T-cell (primary cell): ENCODE measurements at regions not wholly inside any gene's neighbourhood (a gene's known extent, or its start where the extent isn't known, plus 50 kb on each side); places are given as distances from the start of the nearest gene placed in this dataset.

Experiments used
- ATAC-seq, 4 experiments: fragments of 200-7000 bp in 3 of 4; fragments of 150-1000 bp in 1 of 4; cut with Tn5 transposase; replicated peaks in 1 of 4; 1 replicate in 3 of 4; 2 replicates in 1 of 4; pipeline ENCODE4 v1.10.0; 2021; ENCODE audit warnings: moderate library complexity in 3 of 4, mild to moderate bottlenecking in 2 of 4, moderate number of reproducible peaks in 1 of 4
- CTCF ChIA-PET, 2 donors: fragments of 300-600 bp; sonication (Branson Sonifier 250); formaldehyde crosslinking; loops; one replicate each; lab custom pipeline; 2022; ENCODE audit warnings: antibody characterized with exemption in 2 of 2; lab: Charles Lee
- POLR2A ChIA-PET, 2 donors: fragments of 300-600 bp; sonication (Branson Sonifier 250); formaldehyde crosslinking; loops; one replicate each; lab custom pipeline; 2022; ENCODE audit warnings: antibody characterized with exemption in 2 of 2; lab: Charles Lee
- DNase-seq, 35 experiments: peaks; one replicate each; pipeline versions ENCODE4 v3.0.0 to v3.0.0-alpha.2; 2013 to 2023
- H3K27ac ChIP-seq: one replicate; pipeline ENCODE4 v1.5.1; 2013; ENCODE audit warnings: low read length
- H3K27me3 ChIP-seq, 2 experiments: replicated peaks in 1 of 2; 1 replicate in 1 of 2; 2 replicates in 1 of 2; pipeline versions ENCODE4 v1.6.1 to v1.7.0; 2013; ENCODE audit warnings: low read length in 1 of 2, mixed read lengths in 1 of 2; ENCODE audit not compliant: control insufficient read depth in 2 of 2, insufficient read depth in 2 of 2; ENCODE audit errors: extremely low read depth in 1 of 2
- H3K36me3 ChIP-seq, 2 donors: 1 replicate in 1 of 2; 2 replicates in 1 of 2; pipeline versions ENCODE4 v1.6.1 to v1.7.0; 2013; ENCODE audit warnings: low read length in 1 of 2; ENCODE audit not compliant: control insufficient read depth in 2 of 2, insufficient read depth in 1 of 2; ENCODE audit errors: extremely low read depth in 1 of 2
- H3K4me1 ChIP-seq, 2 experiments: 1 replicate in 1 of 2; 2 replicates in 1 of 2; pipeline versions ENCODE4 v1.6.1 to v1.7.0; 2013; ENCODE audit warnings: low read length in 2 of 2, mixed read lengths in 1 of 2; ENCODE audit not compliant: insufficient read depth in 2 of 2, control insufficient read depth in 1 of 2; ENCODE audit errors: extremely low read depth in 1 of 2
- H3K4me3 ChIP-seq, 2 donors: 1 replicate in 1 of 2; 2 replicates in 1 of 2; pipeline versions ENCODE4 v1.5.1 to v1.7.0; 2013; ENCODE audit warnings: mild to moderate bottlenecking in 2 of 2, low read length in 1 of 2, moderate library complexity in 1 of 2; ENCODE audit not compliant: control insufficient read depth in 1 of 2; ENCODE audit errors: extremely low read depth in 1 of 2
- H3K9me3 ChIP-seq: 2 replicates; pipeline ENCODE4 v1.7.0; 2013
- H3K27ac Mint-ChIP-seq, 2 donors: one replicate each; pipeline ENCODE4 v1.8.0; 2020 to 2021; ENCODE audit warnings: mild to moderate bottlenecking in 2 of 2, mixed read lengths in 2 of 2
- H3K27me3 Mint-ChIP-seq, 2 donors: one replicate each; pipeline ENCODE4 v1.8.0; 2021 to 2022; ENCODE audit warnings: mixed read lengths in 2 of 2
- H3K36me3 Mint-ChIP-seq: one replicate; pipeline ENCODE4 v1.8.0; 2021; ENCODE audit warnings: mixed read lengths
- H3K4me1 Mint-ChIP-seq, 3 donors: one replicate each; pipeline ENCODE4 v1.8.0; 2020 to 2022; ENCODE audit warnings: mixed read lengths in 3 of 3, mild to moderate bottlenecking in 1 of 3
- H3K4me3 Mint-ChIP-seq, 3 donors: one replicate each; pipeline ENCODE4 v1.8.0; 2020 to 2022; ENCODE audit warnings: mild to moderate bottlenecking in 3 of 3, mixed read lengths in 3 of 3, moderate library complexity in 3 of 3
- H3K9me3 Mint-ChIP-seq, 3 donors: one replicate each; pipeline ENCODE4 v1.8.0; 2020 to 2022; ENCODE audit warnings: mixed read lengths in 3 of 3
- WGBS: methylation state at CpG from one replicate; pipeline ENCODE4 v1.1.5; 2013; ENCODE audit warnings: missing lambda C conversion rate; ENCODE audit not compliant: insufficient coverage; 5-methylcytosine and 5-hydroxymethylcytosine counted together

GRCh38 chr11:57069942-57070341, 81.2 kb downstream of the OR5AK2 start:
- Histone ChIP-seq H3K27ac (no peak overlapping the region), H3K36me3 (no peaks in the 10 kb centered on the region), H3K4me1 (no peaks in the 10 kb centered on the region), H3K27me3 (no peaks in the 10 kb centered on the region), H3K4me3 (no peak overlapping the region), H3K9me3 (no peaks in the 10 kb centered on the region)
- no CpG with 5 or more reads among the region's 1 CpG for WGBS
- Mint-ChIP-seq H3K36me3 (no peaks in the 10 kb centered on the region), H3K27ac (no peak overlapping the region), H3K4me1 (no peaks in the 10 kb centered on the region), H3K9me3 (peaks cover 0 to 9% (median 0%) of the 10 kb centered on the region in 3 donors), H3K4me3 (no peak overlapping the region), H3K27me3 (no peaks in the 10 kb centered on the region)
- DNase-seq (no peak), ATAC-seq (no peak)
- CTCF ChIA-PET = no interaction called here
- POLR2A ChIA-PET = no interaction called here

DNA sequence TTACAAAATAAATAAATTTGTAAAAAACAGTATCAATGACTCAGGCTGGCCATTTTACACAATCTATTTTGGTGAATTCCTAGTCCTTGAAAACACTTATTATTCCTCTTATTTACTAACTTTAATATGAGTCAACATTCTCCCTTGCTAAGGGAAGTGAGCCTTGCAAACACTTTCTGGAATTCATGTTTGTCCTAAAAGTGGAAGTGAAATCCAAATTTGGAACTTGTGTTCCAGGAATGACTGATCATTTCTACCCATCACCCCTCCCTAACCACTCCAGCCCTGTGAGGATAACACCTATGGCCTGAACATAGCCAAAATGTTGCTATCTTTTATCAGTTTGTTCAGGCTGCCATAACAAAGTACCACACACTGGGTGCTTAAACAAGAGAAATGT, 83.1 kb downstream of the OR5AK2 start:
- H3K4me3 ChIP-seq = no peak overlapping the region
- no peaks in the 10 kb centered on the region for H3K4me1 Mint-ChIP-seq
- H3K27ac ChIP-seq = no peak overlapping the region
- H3K36me3 ChIP-seq = no peaks in the 10 kb centered on the region
- CTCF ChIA-PET = no interaction called here
- H3K9me3 Mint-ChIP-seq = peaks cover 0 to 6% (median 0%) of the 10 kb centered on the region in 3 donors
- no peaks in the 10 kb centered on the region for H3K27me3 ChIP-seq
- no peaks in the 10 kb centered on the region for H3K36me3 Mint-ChIP-seq
- H3K4me3 Mint-ChIP-seq = no peak overlapping the region
- no peaks in the 10 kb centered on the region for H3K4me1 ChIP-seq
- no peaks in the 10 kb centered on the region for H3K9me3 ChIP-seq
- ATAC-seq (no peak), DNase-seq (no peak)
- H3K27me3 Mint-ChIP-seq = no peaks in the 10 kb centered on the region
- H3K27ac Mint-ChIP-seq = no peak overlapping the region
- POLR2A ChIA-PET = no interaction called here

GRCh38 chr11:57072640-57073039, 83.9 kb downstream of the OR5AK2 start:
- Mint-ChIP-seq H3K4me1 (no peaks in the 10 kb centered on the region), H3K27me3 (no peaks in the 10 kb centered on the region), H3K9me3 (peaks cover 0 to 3% (median 0%) of the 10 kb centered on the region in 3 donors), H3K27ac (no peak overlapping the region), H3K4me3 (no peak overlapping the region), H3K36me3 (no peaks in the 10 kb centered on the region)
- Histone ChIP-seq H3K27me3 (no peaks in the 10 kb centered on the region), H3K4me3 (no peak overlapping the region), H3K9me3 (no peaks in the 10 kb centered on the region), H3K27ac (no peak overlapping the region), H3K4me1 (no peaks in the 10 kb centered on the region), H3K36me3 (no peaks in the 10 kb centered on the region)
- no peak for DNase-seq
- POLR2A ChIA-PET = no interaction called here
- CTCF ChIA-PET = no interaction called here
- ATAC-seq = no peak

GRCh38 chr11:57073128-57073527, 84.4 kb downstream of the OR5AK2 start:
- H3K4me3 ChIP-seq = no peak overlapping the region
- Mint-ChIP-seq H3K9me3 (peaks cover 0 to 3% (median 0%) of the 10 kb centered on the region in 3 donors), H3K36me3 (no peaks in the 10 kb centered on the region), H3K4me1 (no peaks in the 10 kb centered on the region), H3K27me3 (no peaks in the 10 kb centered on the region), H3K4me3 (no peak overlapping the region), H3K27ac (no peak overlapping the region)
- H3K4me1 ChIP-seq = no peaks in the 10 kb centered on the region
- POLR2A ChIA-PET = no interaction called here
- H3K27me3 ChIP-seq = no peaks in the 10 kb centered on the region
- no peak overlapping the region for H3K27ac ChIP-seq
- H3K9me3 ChIP-seq = no peaks in the 10 kb centered on the region
- ATAC-seq (no peak), DNase-seq (no peak)
- CTCF ChIA-PET = no interaction called here
- no peaks in the 10 kb centered on the region for H3K36me3 ChIP-seq
- 100% methylated on average over 1 of the region's 3 CpGs for WGBS

DNA sequence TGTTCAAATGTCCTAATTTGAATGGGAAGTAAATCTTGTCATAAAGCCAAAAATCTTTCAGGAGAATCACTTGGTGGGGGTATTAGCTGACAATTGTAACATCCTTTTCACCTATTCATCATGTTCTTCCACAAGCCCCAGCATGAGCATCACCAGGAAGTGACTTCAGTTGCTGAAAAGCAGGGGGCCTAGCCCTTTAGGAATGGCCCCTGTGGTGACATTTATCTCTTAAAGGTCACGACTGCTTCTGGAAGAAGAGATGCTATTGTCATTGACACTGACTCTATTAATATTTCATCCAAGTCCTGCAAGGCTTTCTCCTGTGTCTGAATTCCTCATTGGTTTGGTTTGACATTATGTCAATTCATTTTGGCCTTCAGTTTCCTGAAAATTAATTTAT, 92.6 kb downstream of the OR5AK2 start:
- peaks cover 0 to 10% (median 2%) of the 10 kb centered on the region in 3 donors for H3K9me3 Mint-ChIP-seq
- Histone ChIP-seq H3K27ac (no peak overlapping the region), H3K9me3 (no peaks in the 10 kb centered on the region), H3K4me3 (no peak overlapping the region), H3K36me3 (no peaks in the 10 kb centered on the region), H3K4me1 (no peaks in the 10 kb centered on the region), H3K27me3 (no peaks in the 10 kb centered on the region)
- no peak overlapping the region for H3K4me3 Mint-ChIP-seq
- no peak overlapping the region for H3K27ac Mint-ChIP-seq
- DNase-seq (no peak), ATAC-seq (no peak)
- H3K4me1 Mint-ChIP-seq = no peaks in the 10 kb centered on the region
- ChIA-PET CTCF (no interaction called here), POLR2A (no interaction called here)
- WGBS = no CpG with 5 or more reads among the region's 1 CpG
- H3K36me3 Mint-ChIP-seq = no peaks in the 10 kb centered on the region
- peaks cover 6 to 11% of the 10 kb centered on the region in 2 donors for H3K27me3 Mint-ChIP-seq

DNA sequence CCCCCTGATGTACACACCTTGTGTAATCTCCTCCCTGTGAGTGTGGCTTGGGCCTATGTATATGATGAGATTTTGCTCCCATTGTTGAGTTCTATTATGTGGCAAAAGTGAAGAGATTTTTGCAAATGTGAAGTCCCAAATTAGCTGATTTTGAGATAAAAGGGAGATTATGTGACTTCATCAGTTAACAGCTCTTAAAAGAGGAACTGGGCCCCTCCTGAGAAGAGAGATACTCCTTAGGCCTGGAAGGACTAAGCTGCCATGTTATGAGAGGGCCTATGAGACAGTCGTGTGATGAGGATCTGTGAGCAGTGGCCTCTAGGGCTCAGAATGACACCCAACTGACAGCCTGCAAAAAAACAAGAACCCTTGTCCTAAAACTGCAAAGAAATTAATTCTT, 93.4 kb downstream of the OR5AK2 start:
- H3K9me3 ChIP-seq = no peaks in the 10 kb centered on the region
- no CpG with 5 or more reads among the region's 1 CpG for WGBS
- H3K27ac ChIP-seq = no peak overlapping the region
- H3K27me3 ChIP-seq = no peaks in the 10 kb centered on the region
- DNase-seq (no peak), ATAC-seq (no peak)
- H3K4me1 ChIP-seq = no peaks in the 10 kb centered on the region
- H3K27me3 Mint-ChIP-seq = peaks cover 6 to 11% of the 10 kb centered on the region in 2 donors
- peaks cover 0 to 10% (median 2%) of the 10 kb centered on the region in 3 donors for H3K9me3 Mint-ChIP-seq
- H3K4me3 ChIP-seq = no peak overlapping the region
- H3K4me1 Mint-ChIP-seq = no peaks in the 10 kb centered on the region
- POLR2A ChIA-PET = no interaction called here
- H3K4me3 Mint-ChIP-seq = no peak overlapping the region
- H3K27ac Mint-ChIP-seq = no peak overlapping the region
- no peaks in the 10 kb centered on the region for H3K36me3 Mint-ChIP-seq
- CTCF ChIA-PET = no interaction called here
- H3K36me3 ChIP-seq = no peaks in the 10 kb centered on the region

DNA sequence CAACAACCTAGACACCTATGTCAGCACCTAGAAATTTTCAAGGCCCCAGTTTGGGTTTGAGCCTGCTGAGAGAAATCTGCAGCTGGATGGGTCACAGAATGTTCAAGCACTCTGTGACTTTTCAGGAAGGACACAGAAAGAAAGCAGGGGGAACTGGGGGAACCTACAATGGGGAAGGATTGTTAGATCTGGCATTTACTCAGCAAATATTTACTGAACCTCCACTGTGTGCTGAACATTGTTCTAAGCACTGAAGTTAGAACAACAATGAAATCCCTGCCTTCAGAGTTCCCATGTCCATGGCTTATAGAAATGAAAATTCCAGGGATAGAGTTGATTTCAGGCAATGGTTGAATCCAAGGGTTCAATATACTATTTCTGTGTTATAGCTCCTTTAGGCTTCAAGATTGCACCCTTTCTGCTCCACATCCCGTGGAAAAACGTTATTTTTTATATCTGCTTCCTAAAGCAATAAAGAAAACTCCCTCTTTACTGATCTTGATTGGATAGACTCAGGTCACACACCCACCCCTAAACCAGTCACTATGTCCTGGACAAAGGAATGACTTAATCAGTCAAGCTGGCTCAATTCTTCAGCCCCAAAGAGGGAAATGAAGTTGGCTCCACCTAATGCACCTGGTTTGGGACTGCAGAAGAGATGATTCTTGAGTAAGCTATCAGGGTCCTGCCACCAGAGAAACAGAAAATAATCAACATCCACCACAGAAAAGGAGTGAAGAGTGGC, 95.1 kb downstream of the OR5AK2 start:
- Histone ChIP-seq H3K4me3 (no peak overlapping the region), H3K36me3 (no peaks in the 10 kb centered on the region), H3K9me3 (no peaks in the 10 kb centered on the region), H3K27ac (no peak overlapping the region), H3K27me3 (no peaks in the 10 kb centered on the region), H3K4me1 (no peaks in the 10 kb centered on the region)
- H3K4me1 Mint-ChIP-seq = no peaks in the 10 kb centered on the region
- ChIA-PET POLR2A (no interaction called here), CTCF (no interaction called here)
- peaks cover 0 to 10% (median 2%) of the 10 kb centered on the region in 3 donors for H3K9me3 Mint-ChIP-seq
- H3K27me3 Mint-ChIP-seq = peaks cover 6 to 11% of the 10 kb centered on the region in 2 donors
- H3K27ac Mint-ChIP-seq = no peak overlapping the region
- 35% methylated on average over 2 of the region's 2 CpGs for WGBS
- DNase-seq (no peak), ATAC-seq (no peak)
- H3K4me3 Mint-ChIP-seq = no peak overlapping the region
- no peaks in the 10 kb centered on the region for H3K36me3 Mint-ChIP-seq
